ENCODE measurements at regions not wholly inside any gene's neighbourhood (a gene's known extent, or its start where the extent isn't known, plus 50 kb on each side); places are given as distances from the start of the nearest gene placed in this dataset.

DNA sequence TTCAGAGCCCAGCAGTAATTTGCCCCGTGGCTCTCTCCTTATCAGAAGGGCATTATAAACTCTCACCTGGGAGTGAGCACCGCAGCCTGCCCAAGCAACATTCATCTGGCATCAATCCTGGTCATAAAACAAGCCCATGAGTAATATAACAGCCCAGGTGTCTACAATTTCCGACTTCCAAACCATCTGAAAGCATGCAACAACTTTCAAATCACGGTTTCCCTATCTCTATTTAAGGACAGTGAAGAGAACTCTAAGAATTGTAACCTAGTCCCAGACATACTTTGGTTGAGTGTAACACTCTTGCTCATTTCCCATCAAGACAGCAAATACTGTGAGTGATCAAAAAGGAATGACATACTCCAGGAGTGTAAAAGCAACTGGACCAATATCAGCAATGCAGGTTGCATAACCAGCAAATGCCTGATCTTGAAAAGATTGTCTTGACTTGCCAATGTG is 487.4 kb upstream of the SOX9 start:
- no peak for TF ChIP-seq CTCF (IDR thresholded peaks at IDR 0.05)
- TF ChIP-seq EP300 (IDR thresholded peaks at IDR 0.05), result no peak
- no peak for TF ChIP-seq POLR2A (IDR thresholded peaks at IDR 0.05)
- no peak for TF ChIP-seq POLR2AphosphoS5 (IDR thresholded peaks at IDR 0.05)
